HG02973 (cell line): ENCODE measurements at regions not wholly inside any gene's neighbourhood (a gene's known extent, or its start where the extent isn't known, plus 50 kb on each side); places are given as distances from the start of the nearest gene placed in this dataset.
"Not testable (repeated sequence)": the region's sequence is repeated elsewhere in the genome, so short reads cannot be mapped to it uniquely, and the experiment has no call there.

ENCODE experiments used
- ATAC-seq: cut with Tn5 transposase; IDR thresholded peaks from one replicate; pipeline ENCODE4 v1.9.1; 2021; ENCODE audit warnings: moderate library complexity; ENCODE audit not compliant: unreplicated experiment

DNA sequence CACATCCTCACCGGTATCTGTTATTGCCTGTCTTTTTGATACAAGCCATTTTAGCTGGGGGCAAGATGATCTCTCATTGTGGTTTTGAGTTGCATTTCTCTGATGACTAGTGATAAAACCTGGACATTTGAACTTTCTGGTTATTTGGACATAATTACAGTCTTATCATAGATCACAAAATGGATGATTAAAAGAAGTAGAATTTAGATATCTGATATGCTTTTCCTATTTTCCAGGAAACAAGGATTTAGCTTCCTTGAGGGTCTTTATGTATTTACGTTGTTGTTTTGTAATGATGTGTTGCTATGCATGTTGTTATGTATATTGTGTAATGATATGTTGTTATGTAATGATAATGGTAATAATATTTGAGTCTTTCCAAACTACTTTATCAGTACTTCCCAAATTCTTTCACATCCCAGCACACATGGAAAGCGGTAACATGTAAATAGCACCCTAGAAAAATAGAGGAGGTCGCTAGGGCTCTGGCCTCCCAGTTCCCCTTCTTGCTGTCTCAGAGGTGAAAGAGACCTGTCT lies 53.8 kb downstream of the GJD2 start:
- no peak for ATAC-seq

DNA sequence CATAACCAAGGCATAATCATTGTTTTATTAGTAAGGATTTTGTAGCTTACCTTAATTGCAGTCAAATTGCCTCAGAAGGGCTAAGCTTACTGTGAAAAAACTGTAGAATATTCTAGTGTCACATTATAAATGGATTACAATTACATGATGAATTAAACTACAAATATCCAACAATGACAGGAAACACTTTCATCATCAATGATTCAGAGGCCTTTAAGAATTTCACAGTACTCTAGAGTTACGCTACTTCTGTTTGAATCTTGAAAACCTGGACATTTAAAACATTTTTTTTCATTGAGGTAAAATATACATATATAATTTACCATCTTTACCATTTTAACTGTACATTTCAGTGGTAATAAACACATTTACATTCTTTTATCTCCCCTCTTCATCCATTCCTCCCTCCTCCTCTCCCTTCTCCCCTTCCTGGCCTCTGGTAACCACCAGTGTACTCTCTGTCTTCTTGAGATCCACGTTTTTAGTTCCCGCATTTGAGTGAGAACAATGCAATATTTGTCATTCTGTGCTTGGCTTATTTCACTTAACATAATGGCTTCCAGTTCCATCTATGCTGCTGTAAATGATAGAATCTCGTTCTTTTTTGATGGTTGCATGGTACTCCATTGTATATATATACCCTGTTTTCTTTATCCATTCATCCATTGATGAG lies 54.7 kb downstream of the GJD2 start:
- no peak for ATAC-seq

GRCh38 chr15:34696506-34696905 lies 58.3 kb downstream of the GJD2 start:
- no peak for ATAC-seq

DNA sequence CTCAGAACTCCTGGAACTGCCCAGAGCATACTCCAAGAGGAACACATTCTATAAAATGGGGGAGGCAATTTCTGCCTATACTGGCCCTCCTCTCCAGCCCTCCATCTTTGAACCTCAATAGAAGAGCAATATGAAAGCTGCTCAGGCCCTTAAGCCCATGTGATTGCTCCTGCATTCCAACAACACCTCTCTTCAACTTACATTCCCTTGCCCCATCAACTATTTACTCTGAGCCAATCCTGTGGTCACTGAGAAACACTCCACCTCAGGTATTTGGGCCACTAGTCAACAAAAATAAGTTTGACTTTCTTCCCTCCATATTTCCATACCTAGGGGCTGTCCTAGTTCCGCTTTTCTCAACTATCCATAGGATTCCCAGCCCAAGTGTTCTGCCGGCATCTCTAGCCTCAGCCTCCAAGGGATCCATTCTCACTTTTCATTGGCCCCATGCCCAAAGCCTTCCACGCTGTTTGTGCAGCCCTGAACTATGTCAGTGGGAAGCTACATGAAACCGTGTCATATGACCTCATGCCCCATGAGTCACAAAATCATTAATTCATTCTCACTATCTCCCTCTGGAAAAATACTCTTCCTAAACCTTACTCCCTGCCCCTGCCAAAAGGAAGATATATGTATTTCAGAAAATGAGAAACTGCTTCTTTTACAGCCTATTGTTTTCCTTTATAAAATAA lies 61.6 kb downstream of the GJD2 start:
- no peak for ATAC-seq

DNA sequence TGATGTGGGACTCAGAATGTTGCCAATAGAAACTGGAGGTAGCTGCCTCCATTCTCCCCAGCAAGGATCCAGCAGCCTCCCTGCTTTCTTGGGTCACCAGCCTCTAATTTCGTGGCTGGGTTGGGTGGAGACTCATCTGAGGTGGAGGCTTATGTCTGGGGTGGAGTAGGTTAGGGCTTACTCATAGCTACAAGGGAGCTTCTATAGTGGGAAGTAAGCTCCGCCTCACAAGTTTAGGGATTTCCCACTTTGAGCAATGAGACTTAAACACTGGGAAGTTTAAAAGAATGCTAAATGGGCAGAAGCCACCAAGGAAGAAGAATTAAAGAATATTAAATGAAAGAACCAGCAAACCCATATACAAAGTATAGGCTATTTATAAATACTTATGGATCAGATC lies 63.8 kb downstream of the GJD2 start:
- no peak for ATAC-seq

DNA sequence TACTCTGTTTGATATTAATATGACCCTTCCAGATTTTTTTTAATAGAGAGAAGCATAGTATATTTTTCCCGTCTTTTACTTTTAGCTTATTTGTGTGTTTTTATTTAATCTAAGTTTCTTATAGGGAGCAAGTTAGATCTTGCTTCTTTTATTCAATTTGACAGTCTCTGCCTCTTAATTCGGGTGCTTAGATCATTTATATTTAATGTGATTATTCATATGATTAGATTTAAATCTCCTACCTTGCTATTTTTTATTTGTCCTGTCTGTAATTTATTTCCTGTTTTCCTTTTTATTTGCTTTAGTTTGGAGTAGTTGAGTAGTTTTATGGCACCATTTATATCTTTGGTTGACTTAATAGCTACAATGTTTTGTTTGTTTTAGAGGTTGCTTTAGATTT lies 66.1 kb downstream of the GJD2 start:
- ATAC-seq = no peak

GRCh38 chr15:34684351-34684750 lies 70.4 kb downstream of the GJD2 start:
- no peak for ATAC-seq

- no peak for ATAC-seq
These were observed 72.1 kb downstream of the GJD2 start for GRCh38 chr15:34682674-34683073.

GRCh38 chr15:34679291-34679690 lies 75.5 kb downstream of the GJD2 start:
- no peak for ATAC-seq

GRCh38 chr15:34673241-34673640 lies 81.6 kb downstream of the GJD2 start:
- no peak for ATAC-seq

GRCh38 chr15:34665498-34666116 lies 82.2 kb upstream of the GOLGA8B start:
- ATAC-seq = no peak

DNA sequence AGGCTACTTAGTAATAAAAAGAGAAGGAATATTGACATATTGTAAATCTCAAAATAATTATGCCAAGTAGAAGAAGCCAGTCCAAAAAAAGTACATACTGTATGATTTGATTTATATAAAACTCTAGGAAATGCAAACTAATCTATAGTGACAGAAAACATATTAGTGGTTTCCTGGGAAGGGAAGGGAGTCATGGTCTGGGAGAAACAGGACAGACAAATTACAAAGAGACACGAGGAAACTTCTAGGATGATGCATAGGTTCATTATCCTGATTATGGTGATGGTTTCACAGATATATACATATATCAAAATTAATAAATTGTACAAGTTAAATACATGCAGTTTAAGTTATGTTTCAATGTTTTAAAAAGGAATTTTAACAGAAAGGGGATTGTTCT lies 81.0 kb upstream of the GOLGA8B start:
- no peak for ATAC-seq

GRCh38 chr15:34663101-34663500 lies 79.7 kb upstream of the GOLGA8B start:
- ATAC-seq = no peak

DNA sequence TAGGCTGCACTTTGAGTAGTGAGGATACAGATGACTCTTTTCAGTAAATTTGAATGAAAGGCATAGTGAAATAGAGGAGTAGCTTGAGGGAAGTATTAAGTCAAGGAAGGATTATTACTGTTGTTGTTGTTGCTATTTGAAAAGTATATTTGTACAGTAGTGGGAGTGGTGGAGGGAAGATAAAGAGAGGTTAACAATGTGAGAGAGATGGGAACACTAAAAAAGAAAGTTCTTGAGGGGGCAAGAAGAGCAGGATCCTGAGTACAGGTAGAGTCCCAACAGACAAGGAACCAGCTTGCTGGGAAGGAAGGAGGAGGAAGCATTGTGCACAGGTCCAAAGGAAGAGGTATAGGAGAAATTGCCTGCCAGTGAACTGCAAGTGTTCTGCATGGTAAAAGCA lies 75.6 kb upstream of the GOLGA8B start:
- no peak for ATAC-seq

- ATAC-seq = no peak
These were observed 74.1 kb upstream of the GOLGA8B start for GRCh38 chr15:34657469-34658127.

GRCh38 chr15:34656005-34656796 lies 72.8 kb upstream of the GOLGA8B start:
- ATAC-seq = no peak

DNA sequence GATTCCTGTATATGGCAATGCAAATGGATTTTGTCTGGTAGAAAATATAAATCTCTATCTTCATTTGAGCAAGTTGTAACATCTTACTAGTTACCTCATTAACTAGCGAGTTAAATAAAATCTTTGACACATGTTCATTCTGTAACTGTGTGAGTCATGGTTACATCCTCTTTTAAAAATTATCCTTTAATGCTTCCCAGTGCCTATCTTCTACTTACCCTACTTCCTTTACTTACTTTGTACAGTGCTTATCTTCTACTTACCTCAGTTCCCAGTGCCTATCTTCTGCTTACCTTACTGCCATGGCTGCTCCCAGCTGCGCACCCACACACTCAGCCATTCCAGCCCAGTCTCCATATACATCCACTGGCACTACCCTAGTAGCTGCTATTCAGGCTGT lies 71.9 kb upstream of the GOLGA8B start:
- ATAC-seq = no peak

DNA sequence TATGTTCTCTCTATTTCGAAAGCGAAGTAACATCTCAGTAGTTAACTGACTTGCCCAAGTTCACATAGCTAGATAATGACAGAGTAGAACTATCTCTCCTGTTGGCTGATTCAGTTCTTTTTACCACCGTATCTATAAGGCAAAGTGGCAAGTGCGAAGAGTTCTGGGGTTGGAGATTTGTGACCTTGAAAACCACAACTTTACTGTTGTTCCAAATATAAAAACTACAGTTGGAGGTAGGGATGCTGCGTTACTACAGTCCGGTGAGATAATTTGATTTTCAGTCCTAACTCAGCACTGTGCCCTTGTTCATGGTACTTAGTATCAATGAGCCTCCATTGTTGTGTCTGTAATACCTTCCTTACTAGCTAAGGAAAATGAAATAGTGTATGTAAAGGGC lies 71.2 kb upstream of the GOLGA8B start:
- ATAC-seq = no peak

- ATAC-seq = no peak
These were observed 70.5 kb upstream of the GOLGA8B start for GRCh38 chr15:34653992-34654391.

DNA sequence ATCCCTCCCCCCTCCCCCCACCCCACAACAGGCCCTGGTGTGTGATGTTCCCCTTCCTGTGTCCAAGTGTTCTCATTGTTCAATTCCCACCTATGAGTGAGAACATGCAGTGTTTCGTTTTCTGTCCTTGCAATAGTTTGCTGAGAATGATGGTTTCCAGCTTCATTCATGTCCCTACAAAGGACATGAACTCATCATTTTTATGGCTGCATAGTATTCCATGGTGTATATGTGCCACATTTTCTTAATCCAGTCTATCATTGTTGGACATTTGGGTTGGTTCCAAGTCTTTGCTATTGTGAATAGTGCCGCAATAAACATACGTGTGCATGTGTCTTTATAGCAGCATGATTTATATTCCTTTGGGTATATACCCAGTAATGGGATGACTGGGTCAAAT lies 69.9 kb upstream of the GOLGA8B start:
- ATAC-seq = not testable (repeated sequence)

- no peak for ATAC-seq
These were observed 69.2 kb upstream of the GOLGA8B start for GRCh38 chr15:34652726-34653033.
